OCI-LY3 (cell line): ENCODE measurements at regions not wholly inside any gene's neighbourhood (a gene's known extent, or its start where the extent isn't known, plus 50 kb on each side); places are given as distances from the start of the nearest gene placed in this dataset.

Experiments
- EZH2phosphoT487 ChIP-seq: fragments of 200-600 bp; shearing (Covaris generic); IDR thresholded peaks from 2 replicates; pipeline ENCODE4 v1.6.1; 2018; ENCODE audit warnings: antibody characterized with exemption, mixed run types, low read depth
- TF ChIP-seq, protein P1 (sequence below): fragments of 200-600, 300-600 bp; sonication (generic); IDR thresholded peaks from 2 replicates; pipeline ENCODE4 v1.5.1; 2014; ENCODE audit warnings: antibody characterized with exemption, low read length, low read depth

DNA sequence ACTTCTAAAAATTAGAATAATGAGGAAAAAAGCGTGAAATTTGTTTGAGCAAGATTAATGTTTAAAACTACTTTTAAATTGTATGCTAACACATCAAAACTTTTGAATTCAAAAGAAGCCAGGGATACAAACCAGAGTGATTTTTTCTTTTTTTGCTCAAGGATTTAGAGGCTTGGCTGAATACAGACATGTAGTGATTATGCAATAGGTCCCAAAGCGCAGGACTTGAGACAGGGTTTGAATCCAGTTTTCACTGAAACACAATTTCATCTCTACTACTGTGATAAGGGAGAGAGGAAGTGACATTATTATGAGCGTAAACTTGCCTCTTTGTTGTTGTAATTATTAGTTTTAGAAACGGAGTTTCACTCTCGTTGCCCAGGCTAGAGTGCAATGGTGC is 207.3 kb downstream of the ZNF33B start:
- TF ChIP-seq, protein P1, sequence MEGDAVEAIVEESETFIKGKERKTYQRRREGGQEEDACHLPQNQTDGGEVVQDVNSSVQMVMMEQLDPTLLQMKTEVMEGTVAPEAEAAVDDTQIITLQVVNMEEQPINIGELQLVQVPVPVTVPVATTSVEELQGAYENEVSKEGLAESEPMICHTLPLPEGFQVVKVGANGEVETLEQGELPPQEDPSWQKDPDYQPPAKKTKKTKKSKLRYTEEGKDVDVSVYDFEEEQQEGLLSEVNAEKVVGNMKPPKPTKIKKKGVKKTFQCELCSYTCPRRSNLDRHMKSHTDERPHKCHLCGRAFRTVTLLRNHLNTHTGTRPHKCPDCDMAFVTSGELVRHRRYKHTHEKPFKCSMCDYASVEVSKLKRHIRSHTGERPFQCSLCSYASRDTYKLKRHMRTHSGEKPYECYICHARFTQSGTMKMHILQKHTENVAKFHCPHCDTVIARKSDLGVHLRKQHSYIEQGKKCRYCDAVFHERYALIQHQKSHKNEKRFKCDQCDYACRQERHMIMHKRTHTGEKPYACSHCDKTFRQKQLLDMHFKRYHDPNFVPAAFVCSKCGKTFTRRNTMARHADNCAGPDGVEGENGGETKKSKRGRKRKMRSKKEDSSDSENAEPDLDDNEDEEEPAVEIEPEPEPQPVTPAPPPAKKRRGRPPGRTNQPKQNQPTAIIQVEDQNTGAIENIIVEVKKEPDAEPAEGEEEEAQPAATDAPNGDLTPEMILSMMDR, result no peak
- no peak for TF ChIP-seq EZH2phosphoT487
